Hematopoietic multipotent progenitor cell treated with erythropoietin and hydrocortisone succinate and interleukin-3 and kit ligand, for 17 days (in vitro differentiated cells): ENCODE measurements at regions not wholly inside any gene's neighbourhood (a gene's known extent, or its start where the extent isn't known, plus 50 kb on each side); places are given as distances from the start of the nearest gene placed in this dataset.

Experiments
- DNase-seq: peaks from one replicate; pipeline ENCODE4 v3.0.0-alpha.2; 2015; ENCODE audit warnings: low spot score

DNA sequence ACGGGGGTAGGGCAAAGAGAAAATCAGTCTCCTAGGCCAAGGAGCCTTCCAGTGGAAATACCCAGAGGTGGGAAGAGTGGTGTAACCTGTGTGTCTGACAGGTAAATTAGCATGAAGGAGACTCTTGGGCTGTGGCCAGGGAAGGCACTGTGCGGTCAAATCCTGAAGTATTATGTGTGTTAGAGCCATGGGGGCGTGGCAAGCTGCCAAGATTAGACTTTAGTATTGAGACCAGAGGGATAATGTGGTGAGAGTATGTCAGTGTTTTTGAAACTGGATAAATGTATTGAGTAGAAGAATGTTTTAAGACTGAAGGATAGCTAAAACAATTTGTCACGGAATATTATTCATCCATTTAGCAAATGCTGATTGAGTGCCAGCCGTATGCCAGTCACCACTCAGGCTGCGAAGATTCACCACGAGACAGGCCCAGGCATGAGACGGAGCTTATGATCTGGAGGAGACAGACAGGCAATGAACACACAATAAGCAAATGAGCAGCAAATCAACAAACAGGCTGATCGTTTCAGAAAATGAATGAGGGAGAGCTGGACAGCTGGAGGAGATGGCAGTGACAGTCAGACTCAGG lies 445.9 kb downstream of the MCTP2 start:
- no peak for DNase-seq

DNA sequence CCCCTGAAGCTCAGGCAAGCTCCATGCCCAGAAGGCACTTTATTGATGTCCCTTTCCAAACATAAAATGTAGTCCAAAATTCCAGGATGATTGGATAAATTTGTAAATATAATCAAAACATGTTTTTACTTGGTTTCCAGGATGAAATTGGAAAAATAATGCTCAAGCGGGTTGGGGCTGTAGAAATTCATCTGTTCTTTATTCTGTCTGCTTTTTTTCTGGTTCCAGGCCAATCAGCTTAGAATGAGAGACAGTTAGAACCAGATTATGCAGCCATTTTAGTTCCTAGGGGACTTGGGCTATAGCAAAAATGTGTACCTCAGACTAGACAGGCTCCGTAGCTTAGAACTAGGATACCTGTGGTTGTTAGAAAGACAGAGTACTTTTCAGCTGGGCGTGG lies 450.8 kb downstream of the MCTP2 start:
- no peak for DNase-seq

DNA sequence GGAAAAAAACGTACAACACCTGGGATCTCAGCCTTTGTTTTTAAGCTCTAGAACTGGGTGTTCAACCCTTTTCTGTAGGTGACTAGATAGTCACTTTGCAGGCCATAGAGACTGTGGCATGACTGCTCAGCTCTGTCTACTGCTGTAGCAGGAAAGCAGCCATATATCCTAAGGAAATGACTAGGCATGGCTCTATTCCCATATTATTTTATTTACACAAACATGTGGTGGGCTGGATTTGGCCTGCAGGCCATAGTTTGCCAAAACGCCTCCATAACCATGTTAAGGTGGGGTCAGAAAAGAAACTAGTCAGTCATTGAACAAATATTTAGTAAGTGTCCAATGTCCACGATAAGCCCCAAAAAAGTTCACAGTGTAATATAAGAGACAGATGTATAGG lies 452.5 kb downstream of the MCTP2 start:
- DNase-seq: no peak

DNA sequence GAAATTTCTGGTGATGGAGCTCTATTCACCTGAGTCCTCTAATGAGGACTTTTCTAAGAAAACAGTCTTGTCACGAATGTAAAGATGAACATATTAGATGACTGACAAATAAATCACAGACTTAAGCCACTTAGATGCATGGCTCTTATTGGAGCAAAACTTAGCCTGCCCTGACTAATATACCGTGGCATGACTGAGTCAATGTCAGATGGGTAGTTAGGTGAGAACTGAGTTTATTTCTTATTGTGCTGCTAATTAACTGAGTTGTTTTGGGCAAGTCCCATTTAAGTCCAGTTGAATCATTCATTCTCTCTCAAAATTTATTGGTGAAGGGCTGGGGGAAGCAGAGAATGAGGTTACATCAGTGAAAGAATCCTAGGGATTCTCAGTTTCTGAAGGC lies 459.8 kb downstream of the MCTP2 start:
- no peak for DNase-seq

DNA sequence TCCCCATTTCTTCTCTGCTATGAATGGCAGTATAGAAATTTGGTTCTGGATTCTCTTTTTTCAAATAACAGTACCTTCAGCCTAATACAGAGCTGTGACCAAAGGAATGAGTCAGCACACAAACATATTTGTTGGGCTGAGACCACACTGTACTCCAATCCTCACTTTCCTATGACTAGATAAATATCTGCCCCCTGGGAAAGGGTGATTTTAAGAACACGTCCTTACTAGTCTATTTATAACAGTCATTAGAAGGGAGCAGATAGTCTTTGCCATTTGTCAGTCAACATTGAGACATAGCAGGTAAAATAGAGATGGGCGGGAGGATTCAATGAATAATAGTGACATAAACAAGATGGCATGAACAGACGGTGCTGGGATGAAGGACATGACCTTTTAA lies 461.3 kb downstream of the MCTP2 start:
- no peak for DNase-seq

DNA sequence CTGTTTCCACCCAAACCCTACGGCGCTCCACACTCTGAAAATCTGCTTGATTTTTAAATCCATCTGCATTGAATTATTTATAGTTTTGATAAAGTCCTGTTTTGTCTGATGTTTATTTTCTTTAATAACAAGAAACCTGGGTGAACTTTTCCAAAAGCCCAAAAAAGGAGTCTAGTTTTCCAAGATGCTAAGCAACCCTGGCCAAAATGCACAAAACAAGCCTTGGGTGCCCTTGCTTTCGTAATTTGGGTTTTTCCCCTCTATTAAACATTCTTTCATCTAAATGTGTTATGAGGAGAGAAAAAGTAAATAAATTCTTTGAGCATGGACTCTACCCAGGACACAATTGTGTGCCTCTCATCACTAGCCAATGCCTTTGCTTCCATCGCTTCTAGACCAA lies 468.9 kb downstream of the MCTP2 start:
- no peak for DNase-seq

DNA sequence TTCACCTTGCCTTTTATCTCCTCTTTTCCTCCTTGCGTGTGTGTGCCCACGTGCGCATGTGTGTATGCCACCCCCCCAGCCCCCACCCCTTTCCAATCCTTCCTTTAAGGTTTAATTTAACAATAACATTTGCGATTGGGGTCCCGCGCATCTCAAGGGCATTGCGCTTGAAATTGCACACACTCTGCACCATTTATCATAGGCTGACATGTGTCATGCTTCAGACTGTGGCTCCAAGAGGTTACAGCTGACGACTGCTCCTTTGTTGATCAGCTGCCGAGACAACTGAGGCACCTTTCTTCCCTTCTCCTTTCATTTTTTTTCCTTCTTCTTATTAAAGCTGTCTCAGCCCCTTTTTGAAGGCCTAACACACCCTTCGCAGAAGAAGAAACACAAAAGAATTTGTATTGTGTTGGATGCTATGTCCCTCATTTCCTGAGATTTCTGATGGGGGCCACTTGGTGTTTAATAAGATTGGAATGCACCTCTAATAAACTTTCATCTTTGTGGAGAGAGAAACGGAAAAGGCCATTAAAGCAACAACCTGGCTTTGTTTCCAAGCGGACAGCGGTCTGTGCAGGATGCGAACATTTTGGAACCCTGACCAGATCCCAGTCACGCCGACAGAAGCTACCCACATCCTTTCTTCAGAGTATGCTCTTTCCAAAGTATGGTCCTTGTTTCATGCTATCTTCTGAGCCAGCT lies 470.1 kb downstream of the MCTP2 start:
- no peak for DNase-seq

DNA sequence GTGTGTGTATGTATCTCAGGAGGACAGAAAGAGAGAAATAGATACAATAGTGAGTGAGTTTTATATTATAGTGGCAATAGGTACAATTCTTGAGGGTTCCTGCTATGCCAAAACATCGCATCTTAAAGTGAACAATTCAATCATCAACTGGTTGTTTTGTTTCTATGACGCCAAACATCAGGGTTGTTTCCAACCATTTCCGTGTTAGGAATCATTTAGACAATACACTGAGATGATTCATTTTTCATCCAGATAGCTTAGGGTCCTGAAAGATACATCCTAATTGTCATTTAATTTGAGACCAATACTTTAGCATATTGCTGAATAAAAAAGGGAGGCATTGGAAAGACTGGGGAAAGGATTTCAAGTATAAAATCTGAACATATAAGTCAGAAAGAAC lies 472.2 kb downstream of the MCTP2 start:
- no peak for DNase-seq

DNA sequence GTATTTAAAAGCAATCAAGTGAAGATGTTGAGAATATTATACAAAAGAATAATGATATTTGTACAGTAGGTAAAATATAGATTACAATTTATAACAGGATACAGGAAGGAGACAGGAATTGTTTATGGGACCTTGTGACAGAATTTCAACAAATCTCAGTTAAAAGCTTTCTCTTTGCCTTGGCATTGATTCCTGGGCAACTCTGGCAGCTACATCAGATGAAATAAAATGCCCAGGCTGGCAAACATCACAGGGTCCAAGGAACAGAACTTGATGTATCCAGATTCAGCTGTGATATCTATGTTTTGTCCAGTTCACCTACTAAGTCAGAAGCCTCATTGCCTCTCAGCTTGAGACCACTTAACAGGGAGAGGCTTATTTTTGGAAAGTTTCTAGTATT lies 473.1 kb downstream of the MCTP2 start:
- DNase-seq: no peak

DNA sequence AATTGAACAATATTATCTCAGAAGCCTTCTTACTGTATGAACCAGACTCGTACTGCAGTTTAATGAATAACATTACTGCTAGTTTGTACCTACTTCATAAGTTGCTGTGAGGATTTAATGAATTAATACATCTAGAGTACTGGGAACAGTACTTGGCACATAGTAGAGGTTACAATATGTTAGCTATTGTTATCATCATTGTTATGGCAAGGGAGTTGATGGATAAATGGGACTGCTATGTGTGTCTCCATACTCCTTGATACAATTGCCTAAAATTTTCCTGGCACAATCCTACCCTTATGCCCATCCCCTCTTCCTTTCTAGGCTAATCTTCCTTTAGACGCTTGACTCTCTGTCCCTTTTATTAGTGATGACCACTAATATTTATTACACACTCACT lies 473.6 kb downstream of the MCTP2 start:
- DNase-seq: no peak

DNA sequence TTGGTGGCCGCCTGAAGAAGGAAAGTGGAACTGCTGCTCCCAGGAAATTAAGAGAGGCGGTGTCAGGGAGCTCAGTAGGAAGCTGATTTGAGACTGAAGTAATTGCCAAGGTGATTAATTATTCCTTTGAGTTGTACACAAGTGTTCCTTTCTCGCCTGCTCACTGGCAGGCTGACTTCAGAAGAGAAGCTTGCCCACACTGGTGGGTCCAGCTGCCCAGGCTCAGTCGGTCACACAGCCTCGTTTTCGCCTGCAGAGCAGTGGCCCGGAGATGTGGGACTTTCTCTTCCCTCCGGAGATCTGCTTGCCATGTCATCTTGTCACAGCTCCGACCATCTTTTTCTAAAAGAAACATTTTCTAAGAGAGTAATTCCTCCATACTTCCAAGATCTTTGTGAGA lies 478.0 kb downstream of the MCTP2 start:
- no peak for DNase-seq

DNA sequence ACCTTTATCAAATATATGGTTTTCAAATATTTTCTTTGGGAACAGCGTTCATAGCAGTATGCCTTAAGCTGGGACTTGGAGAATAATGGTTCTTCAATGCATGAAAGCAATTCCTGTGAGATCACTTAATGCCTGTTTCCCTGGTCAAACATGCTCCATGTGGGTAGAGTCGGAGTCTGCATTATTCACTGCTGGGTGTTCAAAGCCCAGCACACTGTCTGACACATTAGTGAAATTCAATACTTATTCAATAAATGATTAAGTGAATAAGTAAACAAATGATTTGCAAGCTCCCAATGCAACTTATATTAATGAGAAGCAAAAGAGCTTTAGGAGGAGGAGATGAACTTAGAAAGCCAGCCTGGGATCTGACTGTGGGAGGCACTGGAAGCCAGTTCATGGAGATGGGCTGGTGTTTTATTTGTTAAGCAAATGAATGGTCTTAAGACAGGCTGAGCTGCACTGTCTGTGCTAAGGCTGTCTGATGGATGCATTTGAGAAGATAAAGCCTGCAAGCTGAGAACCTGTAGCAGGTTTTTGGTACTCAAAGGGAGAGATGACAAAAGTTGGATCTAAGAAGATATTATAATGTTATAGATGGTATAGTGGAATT lies 490.8 kb downstream of the MCTP2 start:
- no peak for DNase-seq

DNA sequence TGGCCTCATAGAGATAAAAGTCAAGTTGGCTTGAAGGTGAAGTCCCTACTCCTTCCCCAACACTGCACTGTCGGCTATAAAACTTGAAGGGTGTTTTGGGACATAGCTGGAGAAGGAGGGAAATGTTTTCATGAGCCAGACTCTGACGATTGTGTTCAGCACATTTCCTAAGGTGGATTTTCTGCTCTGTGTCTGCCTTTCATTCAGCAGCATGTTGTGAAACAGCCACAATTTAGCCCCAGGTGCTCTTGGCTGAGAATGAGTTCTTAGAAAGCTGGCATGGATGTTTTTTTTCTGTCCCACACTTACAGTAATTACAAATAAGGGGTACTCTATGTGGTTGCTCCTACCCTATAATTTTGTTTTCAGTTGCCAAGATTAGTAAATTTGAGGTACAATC lies 492.4 kb downstream of the MCTP2 start:
- no peak for DNase-seq

DNA sequence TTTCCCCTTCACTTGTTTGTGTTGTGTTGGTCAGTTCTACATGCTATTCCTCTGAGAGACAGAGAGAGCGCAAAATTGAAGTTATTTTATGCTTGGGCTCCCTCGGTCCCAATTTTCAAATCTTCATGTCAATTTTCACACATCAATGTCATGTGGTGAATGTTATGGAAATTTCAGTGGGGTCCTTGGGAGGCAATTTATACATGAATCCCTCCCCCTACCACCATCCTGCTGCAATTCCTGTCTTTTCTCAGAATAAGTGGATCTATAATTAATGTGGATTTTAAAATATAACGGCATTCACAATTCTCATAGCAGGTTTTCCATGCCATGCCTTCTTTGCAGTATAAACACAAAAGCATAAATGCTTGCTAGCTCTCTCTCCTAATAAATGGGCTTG lies 499.9 kb downstream of the MCTP2 start:
- DNase-seq: no peak

DNA sequence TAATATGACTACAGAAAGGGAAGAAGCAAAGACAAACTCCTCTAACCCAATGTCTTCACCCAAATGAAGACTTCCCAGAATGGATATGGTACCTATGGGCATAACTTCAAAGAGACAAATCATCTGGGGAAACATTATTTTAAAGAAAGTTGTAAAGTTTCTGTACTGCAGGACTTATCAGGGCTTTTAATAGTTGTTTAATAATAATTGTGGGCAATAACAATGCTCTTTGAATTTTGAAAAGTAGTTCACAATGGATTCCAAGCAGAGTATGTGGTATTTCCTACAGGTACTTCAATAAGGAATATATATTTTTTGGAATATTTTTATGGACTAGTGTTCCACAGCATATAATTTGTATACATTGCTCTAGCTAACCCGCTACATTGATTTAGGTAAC lies 503.1 kb downstream of the MCTP2 start:
- DNase-seq: no peak

DNA sequence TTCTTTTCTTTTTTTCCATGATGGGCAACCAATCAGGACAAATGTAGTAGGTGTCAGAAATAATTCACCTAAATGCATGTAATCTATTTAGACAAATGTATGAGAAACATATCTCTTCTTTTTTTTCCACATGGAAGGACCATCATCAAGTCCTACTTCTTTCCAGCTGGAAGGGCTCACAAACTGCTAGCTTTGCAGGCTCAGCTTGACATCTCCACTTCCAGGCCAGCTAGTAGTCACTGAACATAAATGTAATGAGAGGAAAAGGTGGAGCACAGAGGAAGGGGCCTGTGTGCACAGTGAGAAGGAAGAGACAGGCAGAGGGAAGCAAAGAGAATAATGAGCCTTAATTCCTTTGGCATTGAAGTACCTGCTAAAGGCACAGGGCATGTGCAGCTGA lies 504.9 kb downstream of the MCTP2 start:
- DNase-seq: no peak

DNA sequence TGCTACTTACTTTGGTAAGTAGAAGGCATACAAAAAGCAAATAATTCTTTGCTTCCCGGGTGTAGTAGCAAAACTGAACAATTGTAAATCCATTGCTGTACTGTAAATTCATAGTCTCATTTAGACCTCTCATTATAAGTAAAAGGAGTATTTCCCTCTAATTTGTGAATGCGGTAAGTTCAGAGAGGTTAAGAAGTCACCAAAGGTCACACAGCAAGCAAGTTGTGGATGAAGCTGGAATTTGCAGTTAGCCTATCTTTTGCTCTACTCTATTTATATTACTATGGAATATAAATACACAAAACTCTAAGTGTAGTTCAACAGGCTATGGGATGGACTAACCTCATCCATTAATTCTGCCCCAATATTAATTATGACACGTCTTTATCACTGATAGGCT lies 508.3 kb downstream of the MCTP2 start:
- DNase-seq: no peak

DNA sequence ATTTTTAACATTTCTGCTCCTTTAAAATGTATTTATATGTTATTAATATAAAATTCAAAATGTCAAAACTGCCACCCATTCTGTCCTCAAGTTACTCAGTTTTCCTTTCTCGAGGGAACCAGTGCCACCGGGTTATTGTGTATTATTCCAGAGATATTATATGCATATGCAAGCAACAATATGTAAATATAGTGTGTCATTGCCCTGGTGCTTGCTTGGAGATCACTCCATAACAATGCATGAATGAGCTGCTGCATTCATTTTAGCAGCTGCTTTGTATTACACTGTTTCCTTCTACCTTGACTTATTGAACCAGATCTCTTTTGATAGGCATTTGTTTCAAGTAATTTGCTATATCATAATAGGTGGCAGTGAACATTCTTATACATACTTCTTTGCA lies 509.1 kb downstream of the MCTP2 start:
- DNase-seq: no peak

DNA sequence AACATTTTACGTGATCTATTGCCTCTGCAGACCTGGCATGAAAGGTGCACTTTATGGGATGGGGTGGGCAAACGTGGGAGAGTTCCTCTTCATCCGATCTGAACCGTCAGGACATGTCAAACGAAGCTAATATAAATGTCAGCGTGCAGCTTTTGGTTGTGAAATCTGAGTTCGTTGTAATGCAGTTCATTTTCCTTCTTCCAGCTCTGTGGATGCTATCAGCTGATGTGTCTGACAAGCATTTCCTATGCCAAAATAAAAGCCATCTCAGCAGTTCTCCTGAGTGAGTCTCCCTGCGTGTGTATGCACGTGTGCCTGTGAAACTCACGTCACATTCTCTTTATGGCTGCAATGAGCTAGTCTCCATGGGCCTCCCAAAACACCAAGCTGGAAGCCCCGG lies 512.3 kb downstream of the MCTP2 start:
- DNase-seq: no peak

DNA sequence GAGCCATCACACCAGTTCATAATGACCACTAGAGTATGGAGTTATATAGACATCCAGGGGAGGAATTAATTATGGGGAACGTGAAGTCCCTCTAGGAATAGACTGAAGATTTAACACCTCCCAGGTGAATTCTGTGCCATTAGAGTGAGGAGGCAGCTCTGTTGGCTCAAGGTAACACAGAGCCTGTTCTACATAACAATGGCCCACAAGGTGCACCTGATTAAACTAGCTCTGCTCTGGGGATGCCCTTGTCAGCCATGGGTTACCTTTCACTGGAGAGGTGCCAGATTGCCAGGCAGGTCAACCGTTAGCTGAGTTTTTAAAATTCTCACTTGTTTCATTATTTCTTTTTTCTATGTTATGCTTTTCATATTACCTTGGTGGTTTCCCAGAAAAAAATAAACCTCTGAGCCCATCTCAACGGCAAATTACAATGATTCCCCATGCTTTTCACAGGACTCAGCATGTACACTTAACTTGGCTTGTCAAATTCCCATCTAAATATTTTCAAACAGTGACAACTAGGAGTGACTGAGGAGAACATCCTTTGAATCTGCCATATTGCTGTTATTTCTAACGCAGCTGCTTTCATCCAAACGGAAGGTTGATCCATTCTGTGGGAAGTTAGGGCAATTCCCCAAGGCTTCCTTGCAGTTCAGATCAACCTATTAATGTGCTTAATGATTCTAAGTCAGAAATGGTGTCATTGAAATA lies 512.9 kb downstream of the MCTP2 start:
- no peak for DNase-seq

DNA sequence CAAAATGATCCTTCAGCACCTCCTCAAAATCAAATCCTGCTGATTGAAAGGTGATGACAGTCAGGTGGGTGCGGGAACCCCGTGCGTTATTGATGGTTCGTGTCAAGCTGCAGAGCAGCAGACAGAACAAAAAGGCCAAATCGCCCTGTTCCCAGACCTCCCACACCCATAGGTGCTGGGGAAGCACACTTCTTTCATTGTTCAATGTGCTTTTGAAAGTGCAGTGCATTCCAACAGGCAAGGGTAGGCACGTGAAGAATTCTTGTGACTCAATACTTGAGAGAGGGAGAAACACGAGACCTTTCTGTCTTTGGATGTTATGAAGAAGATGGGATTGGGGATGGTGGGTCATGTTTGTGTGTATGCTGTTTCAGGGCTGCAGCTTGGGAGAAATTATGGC lies 514.0 kb downstream of the MCTP2 start:
- no peak for DNase-seq

DNA sequence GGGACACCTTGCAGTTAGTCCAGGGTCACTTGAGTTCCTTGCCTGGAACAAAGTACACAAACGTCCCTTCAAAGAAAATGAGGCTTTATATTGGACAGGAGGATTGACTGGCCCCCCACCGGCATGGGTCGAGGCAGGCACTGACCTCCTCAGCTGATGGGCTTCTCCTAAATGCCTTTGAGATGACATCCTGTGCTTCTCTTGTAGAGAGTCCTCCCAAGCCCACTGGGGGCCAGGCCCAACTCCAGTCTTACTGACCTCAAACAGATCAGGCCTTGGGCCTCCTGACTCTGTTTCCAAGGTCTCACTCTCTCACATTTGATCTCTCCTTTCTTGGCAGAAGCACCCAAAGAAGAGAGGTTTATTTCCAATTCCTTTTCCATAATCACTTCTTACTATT lies 516.1 kb downstream of the MCTP2 start:
- DNase-seq: no peak
